ENCODE measurements at regions not wholly inside any gene's neighbourhood (a gene's known extent, or its start where the extent isn't known, plus 50 kb on each side); places are given as distances from the start of the nearest gene placed in this dataset.
"Not testable (repeated sequence)": the region's sequence is repeated elsewhere in the genome, so short reads cannot be mapped to it uniquely, and the experiment has no call there.

DNA sequence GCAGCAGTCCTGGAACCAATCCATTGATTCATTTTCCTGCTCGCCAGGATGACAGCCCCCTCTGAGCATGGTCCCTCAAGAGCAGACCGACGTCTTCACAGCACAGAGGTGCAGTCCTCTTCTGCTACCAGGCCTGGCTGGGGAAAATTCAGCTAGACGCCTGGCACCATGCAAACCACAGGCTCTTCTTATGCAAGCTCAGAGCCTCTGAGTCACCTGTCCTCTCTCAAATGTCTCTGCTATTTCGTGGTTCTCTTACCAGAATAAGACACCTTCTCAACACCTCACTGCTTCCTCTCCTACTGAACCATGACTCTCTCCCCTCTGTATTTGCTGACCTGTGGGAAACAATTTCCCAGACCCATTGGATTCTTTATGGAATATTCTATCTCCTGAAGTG is 79.8 kb upstream of the CYRIA start:
- no peak for DNase-seq

DNA sequence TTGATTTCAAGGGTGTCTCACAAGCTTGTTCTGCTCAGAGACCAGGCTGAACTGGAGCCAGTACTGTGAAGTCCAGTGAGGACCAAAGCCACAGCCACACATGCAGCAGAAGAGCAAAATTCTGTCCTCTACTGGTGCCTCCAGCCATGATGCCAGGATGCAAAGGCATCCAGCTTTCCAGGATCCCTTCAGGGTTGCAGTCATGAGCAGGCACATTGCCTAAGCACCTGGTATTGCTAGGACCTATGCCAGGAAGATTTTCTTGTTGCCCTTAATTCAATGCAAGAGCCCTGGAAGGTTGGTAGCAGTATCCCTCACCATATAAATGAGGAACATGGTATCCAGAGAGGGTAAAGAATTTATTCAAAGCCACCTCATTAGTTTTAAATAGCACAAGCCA is 78.9 kb upstream of the CYRIA start:
- no peak for DNase-seq

DNA sequence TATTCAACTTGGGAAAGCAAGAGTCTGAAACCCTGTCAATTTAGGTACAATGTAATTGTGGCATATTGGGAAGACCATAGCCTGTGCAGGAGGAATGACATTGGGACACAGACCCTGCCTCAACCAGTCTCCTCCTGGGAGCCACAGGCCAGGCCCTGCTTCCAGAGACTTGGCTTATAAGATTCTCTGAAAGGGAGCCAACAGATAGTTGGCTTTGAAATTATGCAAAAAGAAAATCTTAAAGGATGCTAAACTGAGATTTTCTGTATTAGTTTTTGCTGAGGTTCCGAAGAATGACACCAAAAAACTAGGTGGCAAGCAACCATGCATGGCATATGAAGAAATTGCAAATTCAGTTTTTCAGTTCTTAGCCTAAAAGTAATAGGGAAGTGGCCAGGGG is 76.4 kb upstream of the CYRIA start:
- no peak for DNase-seq

- no peak for DNase-seq
Observed at GRCh38 chr2:16741498-16741897, 75.9 kb upstream of the CYRIA start.

DNA sequence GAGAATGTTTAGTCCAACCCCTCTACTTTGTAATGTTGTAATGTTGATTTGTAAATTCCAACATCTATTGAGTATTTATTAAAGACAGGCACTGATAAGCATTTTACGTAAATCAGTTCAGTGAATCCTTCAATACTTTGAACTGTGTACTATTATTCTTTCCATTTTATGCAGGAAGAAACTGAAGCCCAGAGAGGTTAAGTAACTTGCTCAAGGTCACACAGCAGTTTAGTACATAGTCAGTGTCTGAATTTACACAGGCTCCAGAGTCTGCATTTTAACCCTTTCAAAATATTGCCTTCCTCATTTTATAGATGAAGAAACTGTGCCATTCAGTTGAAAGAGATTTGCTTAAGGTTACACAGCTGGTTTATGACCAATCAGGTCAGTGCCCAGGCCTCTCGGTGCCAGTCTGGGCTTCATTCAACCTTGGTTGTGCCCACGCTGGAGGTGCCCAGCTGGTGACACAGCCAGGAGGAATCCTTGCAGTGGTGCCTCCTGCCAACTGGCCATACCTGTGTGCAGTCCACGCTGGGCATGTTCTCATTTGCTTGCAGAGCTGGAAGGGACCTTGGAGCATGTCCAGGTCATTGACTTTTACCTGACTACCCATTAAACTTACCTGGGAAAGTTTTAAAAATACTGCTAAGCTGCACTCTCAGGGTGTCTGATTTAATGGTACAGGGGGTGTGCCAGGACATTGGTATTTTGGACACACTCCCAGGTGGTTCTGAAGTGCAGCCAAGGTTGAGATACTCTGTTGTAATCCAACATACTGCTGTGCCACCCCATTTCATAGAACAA is 74.3 kb upstream of the CYRIA start:
- DNase-seq, result no peak

GRCh38 chr2:16738361-16739225 is 73.0 kb upstream of the CYRIA start:
- DNase-seq, result peak; percentile 15

DNA sequence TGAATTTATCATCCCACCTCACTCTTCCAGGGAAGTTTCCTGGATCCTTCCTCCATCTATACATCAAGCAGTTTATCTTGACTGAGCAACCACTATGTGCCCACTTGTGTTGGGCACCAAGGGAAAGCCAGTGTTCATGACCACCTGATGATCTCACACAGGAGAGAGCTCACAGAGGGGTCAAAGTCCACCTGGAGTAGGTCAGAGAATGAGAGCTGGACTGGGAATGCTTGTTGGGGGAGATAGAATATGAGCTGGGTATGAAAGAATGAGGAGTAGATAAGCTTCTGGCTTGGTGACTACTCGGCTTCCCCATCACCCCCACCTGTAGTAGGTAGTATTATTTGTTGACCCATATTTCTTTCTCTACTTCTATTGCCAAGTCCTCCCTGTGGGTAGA is 72.2 kb upstream of the CYRIA start:
- no peak for DNase-seq

GRCh38 chr2:16736633-16737032 is 71.0 kb upstream of the CYRIA start:
- no peak for DNase-seq

DNA sequence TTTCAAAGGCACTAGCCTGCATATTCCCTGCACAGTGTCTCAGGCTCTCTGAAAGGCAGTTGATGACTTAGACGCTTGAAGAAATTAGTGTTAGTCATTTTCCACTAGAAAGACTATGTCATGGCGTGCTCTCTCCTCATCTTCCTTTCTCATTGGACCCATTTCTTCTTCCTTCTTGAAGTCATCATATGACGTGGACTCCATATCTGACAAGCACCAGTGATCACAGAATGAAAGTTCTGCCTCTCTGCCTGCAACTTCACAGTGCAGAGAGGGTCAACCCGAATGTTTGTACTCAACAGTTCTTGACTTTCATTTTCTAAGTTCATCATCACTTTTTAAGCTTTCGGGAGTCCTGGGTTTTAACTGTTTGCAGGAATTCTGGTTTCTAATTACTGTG is 63.7 kb upstream of the CYRIA start:
- DNase-seq, result no peak

- no peak for DNase-seq
Observed at GRCh38 chr2:16728351-16729136, 62.9 kb upstream of the CYRIA start.

DNA sequence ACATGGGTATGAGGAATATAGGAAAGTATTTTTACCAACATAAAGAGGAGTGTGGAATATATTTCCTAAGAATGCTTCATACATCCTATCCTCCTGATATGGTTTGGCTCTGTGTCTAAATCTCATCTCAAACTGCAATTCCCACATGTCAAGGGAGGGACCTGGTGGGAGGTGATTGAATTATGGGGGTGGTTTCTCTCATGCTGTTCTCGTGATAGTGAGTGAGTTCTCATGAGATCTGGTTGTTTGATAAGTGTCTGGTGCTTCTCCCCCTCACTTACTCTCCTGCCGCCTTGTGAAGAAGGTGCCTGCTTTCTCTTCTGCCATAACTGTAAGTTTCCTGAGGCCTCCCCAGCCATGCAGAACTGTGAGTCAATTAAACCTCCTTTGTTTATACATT is 62.2 kb upstream of the CYRIA start:
- DNase-seq, result not testable (repeated sequence)

- DNase-seq, result no peak
Observed at GRCh38 chr2:16727256-16727655, 61.6 kb upstream of the CYRIA start.

DNA sequence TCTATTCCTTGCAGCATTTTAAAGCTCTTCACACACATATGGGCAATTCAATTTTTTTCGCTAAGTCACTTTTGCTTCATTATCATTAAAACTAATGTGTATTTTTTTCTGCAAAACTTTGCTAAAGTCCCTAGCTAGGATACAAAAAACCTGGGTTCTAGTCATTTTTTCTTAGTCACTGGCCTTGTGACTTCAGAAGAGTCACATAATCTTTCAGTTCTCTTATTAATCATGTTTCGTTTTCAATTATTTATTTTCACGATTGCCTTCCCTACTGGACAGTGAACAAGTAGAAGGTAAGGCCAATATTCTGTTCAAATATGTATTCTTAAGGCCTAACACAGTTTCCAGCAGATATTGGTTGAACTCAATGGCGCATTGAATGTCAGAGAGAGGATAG is 60.9 kb upstream of the CYRIA start:
- no peak for DNase-seq

- DNase-seq, result no peak
Observed at GRCh38 chr2:16726147-16726546, 60.5 kb upstream of the CYRIA start.

- no peak for DNase-seq
Observed at GRCh38 chr2:16725549-16725948, 59.9 kb upstream of the CYRIA start.

DNA sequence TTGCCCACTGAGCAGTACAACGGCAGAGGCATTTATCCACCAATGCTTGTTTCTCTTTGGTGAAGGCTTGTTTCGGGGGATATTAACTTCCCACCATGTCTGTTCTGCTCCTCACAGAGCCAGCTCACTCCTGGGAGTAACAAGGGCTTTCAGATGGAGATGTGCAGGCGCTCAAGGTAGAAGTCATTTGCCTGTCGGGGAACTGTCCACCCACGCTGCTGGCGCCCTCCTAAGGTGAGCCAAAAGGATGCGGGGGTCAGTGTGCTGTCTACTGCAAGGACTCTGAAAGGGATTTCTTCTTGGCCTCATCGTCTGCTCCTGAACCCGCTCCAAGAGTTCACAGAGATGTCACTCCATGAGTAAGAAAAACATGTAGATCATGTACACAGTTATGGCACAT is 57.0 kb upstream of the CYRIA start:
- no peak for DNase-seq

GRCh38 chr2:16722126-16722525 is 56.5 kb upstream of the CYRIA start:
- no peak for DNase-seq

GRCh38 chr2:16721529-16721928 is 55.9 kb upstream of the CYRIA start:
- DNase-seq, result not testable (repeated sequence)

DNA sequence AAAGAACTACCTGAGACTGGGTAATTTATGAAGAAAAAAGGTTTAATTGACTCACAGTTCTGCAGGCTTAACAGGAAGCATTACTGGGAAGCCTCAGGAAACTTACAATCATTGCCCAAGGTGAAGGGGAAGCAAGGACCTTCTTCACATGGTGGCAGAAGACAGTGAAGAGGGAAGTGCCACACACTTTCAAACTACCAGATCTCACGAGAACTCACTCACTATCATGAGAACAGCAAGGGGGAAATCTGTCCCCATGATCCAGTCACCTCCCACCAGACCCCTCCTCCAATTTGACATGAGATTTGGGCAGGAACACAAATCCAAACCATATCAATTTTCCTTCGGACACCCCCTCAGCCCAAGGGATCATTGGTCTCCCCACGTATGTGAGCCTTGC is 55.1 kb upstream of the CYRIA start:
- not testable (repeated sequence) for DNase-seq

DNA sequence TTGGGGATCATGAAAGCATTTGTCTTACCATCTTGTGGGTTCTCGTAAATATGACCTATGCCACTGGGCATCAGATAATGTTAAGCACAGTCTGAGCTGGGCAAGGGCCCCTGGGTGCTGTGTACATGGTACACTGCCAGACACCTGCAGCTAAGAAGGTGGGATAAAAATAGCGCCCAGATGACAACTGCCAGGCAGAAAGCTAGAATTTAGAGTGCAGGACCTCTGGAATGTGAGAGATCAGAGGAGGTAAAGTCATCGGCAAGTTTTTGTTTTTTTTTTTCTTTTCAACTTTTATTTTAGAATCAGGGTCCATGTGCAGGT is 53.8 kb upstream of the CYRIA start:
- DNase-seq, result no peak

DNA sequence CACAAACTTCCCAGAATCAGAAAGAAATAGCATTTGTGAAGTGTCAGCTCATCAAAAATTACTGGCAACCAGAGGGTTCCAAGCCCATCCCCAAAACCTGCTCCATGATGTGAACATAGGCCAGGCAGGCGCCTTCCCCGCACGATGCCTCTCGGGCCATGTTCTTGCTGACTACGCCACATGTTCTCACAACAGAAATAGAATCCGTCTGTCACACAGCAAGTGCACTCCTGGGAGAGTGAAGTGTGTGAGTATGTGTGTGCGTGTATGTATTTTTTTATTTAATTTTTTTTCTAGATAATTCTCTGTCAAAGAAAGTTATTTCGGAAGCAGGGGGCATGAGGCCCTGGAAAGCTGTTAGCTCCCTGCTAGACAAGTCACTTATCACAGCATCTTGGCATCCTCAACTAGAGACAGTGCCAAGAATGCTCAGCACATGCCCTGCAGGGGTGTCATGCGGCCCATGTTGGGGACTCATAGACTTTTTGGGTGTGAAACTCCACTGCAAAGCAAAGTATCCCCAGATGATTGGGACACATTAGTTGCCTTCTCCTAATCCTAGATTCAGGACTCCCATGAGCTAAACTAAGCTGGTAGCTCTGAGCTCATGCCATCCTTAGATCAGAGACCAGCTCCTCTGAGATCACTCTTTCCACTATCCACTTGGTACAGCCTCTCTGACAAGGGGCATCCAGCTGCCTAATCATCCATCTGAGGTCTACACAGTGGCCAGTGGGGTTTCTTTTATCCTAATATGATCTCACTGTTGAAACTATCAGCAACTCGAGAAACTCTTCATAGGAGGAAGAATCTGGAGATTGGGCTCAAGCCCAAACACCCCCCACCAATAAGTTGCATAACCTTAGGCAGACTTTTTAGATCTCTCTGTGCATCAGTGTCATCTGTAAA is 53.2 kb upstream of the CYRIA start:
- DNase-seq, result no peak

- no peak for DNase-seq
Observed at GRCh38 chr2:16717477-16717876, 51.8 kb upstream of the CYRIA start.

- DNase-seq, result no peak
Observed at GRCh38 chr2:16716944-16717343, 51.3 kb upstream of the CYRIA start.

Measured in islet precursor cell (in vitro differentiated cells).